NCI-H345 (cell line): ENCODE measurements at regions not wholly inside any gene's neighbourhood (a gene's known extent, or its start where the extent isn't known, plus 50 kb on each side); places are given as distances from the start of the nearest gene placed in this dataset.

Experiments used
- DNase-seq: peaks from one replicate; lab custom pipeline; 2025; lab: John Stamatoyannopoulos, UW

GRCh38 chr11:129324533-129325175, 51.0 kb upstream of the BARX2 start:
- DNase-seq = peak; percentile 33

- DNase-seq = peak; percentile 47
Measured at GRCh38 chr11:129323896-129324502, 51.6 kb upstream of the BARX2 start.

- DNase-seq = no peak
Measured at GRCh38 chr11:129322941-129323340, 52.7 kb upstream of the BARX2 start.

- DNase-seq = no peak
Measured at GRCh38 chr11:129321076-129321475, 54.6 kb upstream of the BARX2 start.

- DNase-seq = no peak
Measured at GRCh38 chr11:129320494-129320893, 55.2 kb upstream of the BARX2 start.

- no peak for DNase-seq
Measured at GRCh38 chr11:129319751-129320150, 55.9 kb upstream of the BARX2 start.

- no peak for DNase-seq
Measured at GRCh38 chr11:129319201-129319600, 56.4 kb upstream of the BARX2 start.

- DNase-seq = peak; percentile 66
Measured at GRCh38 chr11:129317571-129317970, 58.1 kb upstream of the BARX2 start.

- DNase-seq = no peak
Measured at GRCh38 chr11:129316781-129317180, 58.9 kb upstream of the BARX2 start.

GRCh38 chr11:129315781-129316579, 59.7 kb upstream of the BARX2 start:
- peak; percentile 77 for DNase-seq

GRCh38 chr11:129314371-129314770, 61.3 kb upstream of the BARX2 start:
- no peak for DNase-seq

- DNase-seq = no peak
Measured at GRCh38 chr11:129313541-129314297, 61.9 kb upstream of the BARX2 start.

- DNase-seq = no peak
Measured at GRCh38 chr11:129312730-129313503, 62.7 kb upstream of the BARX2 start.

GRCh38 chr11:129308241-129308865, 67.3 kb upstream of the BARX2 start:
- DNase-seq = no peak

- no peak for DNase-seq
Measured at GRCh38 chr11:129307162-129307561, 68.5 kb upstream of the BARX2 start.

GRCh38 chr11:129302386-129303101, 73.1 kb upstream of the BARX2 start:
- DNase-seq = no peak

GRCh38 chr11:129300099-129300498, 75.5 kb upstream of the BARX2 start:
- no peak for DNase-seq

- DNase-seq = no peak
Measured at GRCh38 chr11:129298988-129299387, 76.7 kb upstream of the BARX2 start.

- DNase-seq = no peak
Measured at GRCh38 chr11:129295746-129296145, 79.9 kb upstream of the BARX2 start.

- no peak for DNase-seq
Measured at GRCh38 chr11:129292771-129293170, 82.9 kb upstream of the BARX2 start.

- DNase-seq = no peak
Measured at GRCh38 chr11:129292092-129292491, 83.6 kb upstream of the BARX2 start.
